B cell (primary cell): ENCODE measurements at regions not wholly inside any gene's neighbourhood (a gene's known extent, or its start where the extent isn't known, plus 50 kb on each side); places are given as distances from the start of the nearest gene placed in this dataset.

Source experiments
- ATAC-seq: fragments of 200-7000 bp; cut with Tn5 transposase; one replicate; pipeline ENCODE4 v1.10.0; 2021; ENCODE audit warnings: low read depth, mild to moderate bottlenecking, moderate number of reproducible peaks, moderate library complexity
- CTCF ChIA-PET: fragments of 350-600 bp; sonication (Branson Sonifier 250); formaldehyde crosslinking; loops from one replicate; lab custom pipeline; 2021; ENCODE audit warnings: antibody characterized with exemption, inconsistent platforms; lab: Charles Lee
- POLR2A ChIA-PET: fragments of 350-600 bp; sonication (Branson Sonifier 250); formaldehyde crosslinking; loops from one replicate; lab custom pipeline; 2021; ENCODE audit warnings: antibody characterized with exemption; lab: Charles Lee
- DNase-seq: peaks from one replicate; pipeline ENCODE4 v3.0.0; 2013
- H2AFZ ChIP-seq: 2 replicates; pipeline ENCODE4 v1.6.1; 2012; ENCODE audit warnings: mild to moderate bottlenecking, low read depth, low read length; ENCODE audit not compliant: insufficient read depth, poor library complexity, severe bottlenecking
- H3K27ac ChIP-seq, 2 donors: 1 replicate in 1 of 2; 2 replicates in 1 of 2; pipeline ENCODE4 v1.5.1; 2012 to 2013; ENCODE audit warnings: low read length in 2 of 2, mild to moderate bottlenecking in 2 of 2, moderate library complexity in 1 of 2
- H3K27me3 ChIP-seq, 4 experiments: fragments of 200-600 bp in 1 of 4; sonication (generic) in 1 of 4; replicated peaks in 1 of 4; 1 replicate in 2 of 4; 2 replicates in 2 of 4; pipeline versions ENCODE4 v1.6.1 to v1.7.0; 2013 to 2016; ENCODE audit warnings: low read length in 3 of 4, mild to moderate bottlenecking in 2 of 4, mixed read lengths in 1 of 4, moderate library complexity in 1 of 4; ENCODE audit not compliant: insufficient read depth in 4 of 4, control insufficient read depth in 3 of 4; ENCODE audit errors: control extremely low read depth in 1 of 4
- H3K36me3 ChIP-seq, 2 experiments: replicated peaks in 1 of 2; 1 replicate in 1 of 2; 2 replicates in 1 of 2; pipeline versions ENCODE4 v1.6.1 to v1.7.1; 2013; ENCODE audit warnings: low read length in 1 of 2; ENCODE audit not compliant: insufficient read depth in 2 of 2, control insufficient read depth in 1 of 2; ENCODE audit errors: control extremely low read depth in 1 of 2, extremely low read depth in 1 of 2
- H3K4me1 ChIP-seq, 2 donors: fragments of 200-600 bp in 1 of 2; sonication (generic) in 1 of 2; 1 replicate in 1 of 2; 2 replicates in 1 of 2; pipeline versions ENCODE4 v1.5.1 to v1.6.1; 2013 to 2017; ENCODE audit warnings: low read length in 2 of 2; ENCODE audit not compliant: control insufficient read depth in 2 of 2, insufficient read depth in 2 of 2
- H3K4me2 ChIP-seq: replicated peaks from 2 replicates; pipeline ENCODE3; 2012; ENCODE audit warnings: mild to moderate bottlenecking, low read depth, low read length; ENCODE audit not compliant: poor library complexity, severe bottlenecking
- H3K4me3 ChIP-seq, 5 experiments: fragments of 200-600 bp in 1 of 5; sonication (generic) in 1 of 5; 1 replicate in 3 of 5; 2 replicates in 2 of 5; pipeline versions ENCODE4 v1.5.1 to v1.7.0; 2011 to 2016; ENCODE audit warnings: low read length in 4 of 5, mild to moderate bottlenecking in 4 of 5, low read depth in 2 of 5, control low read depth in 1 of 5, moderate library complexity in 1 of 5; ENCODE audit not compliant: insufficient read depth in 1 of 5; ENCODE audit errors: control extremely low read depth in 1 of 5, extremely low read depth in 1 of 5
- H3K79me2 ChIP-seq: fragments of 200-600 bp; sonication (generic); one replicate; pipeline ENCODE4 v1.6.0; 2016; ENCODE audit warnings: low read length; ENCODE audit not compliant: control insufficient read depth, insufficient read depth
- H3K9ac ChIP-seq: fragments of 200-600 bp; sonication (generic); 2 replicates; pipeline ENCODE4 v1.6.1; 2017; ENCODE audit warnings: mild to moderate bottlenecking, low read length, moderate library complexity
- H3K9me3 ChIP-seq, 3 donors: one replicate each; pipeline versions ENCODE4 v1.6.1 to v1.7.1; 2013; ENCODE audit warnings: low read length in 2 of 3; ENCODE audit not compliant: control insufficient read depth in 2 of 3, insufficient read depth in 1 of 3; ENCODE audit errors: control extremely low read depth in 1 of 3
- H4K20me1 ChIP-seq: 2 replicates; pipeline ENCODE4 v1.6.0; 2012; ENCODE audit warnings: mild to moderate bottlenecking, low read length; ENCODE audit not compliant: insufficient read depth, control insufficient read depth, poor library complexity, severe bottlenecking
- H3K27ac Mint-ChIP-seq: one replicate; pipeline ENCODE4 v1.8.0; 2021; ENCODE audit warnings: mixed read lengths
- H3K27me3 Mint-ChIP-seq: one replicate; pipeline ENCODE4 v1.8.0; 2021; ENCODE audit warnings: mixed read lengths
- H3K4me1 Mint-ChIP-seq: one replicate; pipeline ENCODE4 v1.8.0; 2021; ENCODE audit warnings: mixed read lengths
- H3K4me3 Mint-ChIP-seq: one replicate; pipeline ENCODE4 v1.8.0; 2021; ENCODE audit warnings: mixed read lengths
- H3K9me3 Mint-ChIP-seq: one replicate; pipeline ENCODE4 v1.8.0; 2022; ENCODE audit warnings: mixed read lengths; ENCODE audit not compliant: insufficient read depth
- EZH2 ChIP-seq: IDR thresholded peaks from 2 replicates; pipeline ENCODE4 v1.6.1; 2012; ENCODE audit warnings: borderline replicate concordance, low read depth, mild to moderate bottlenecking, moderate library complexity, low read length; ENCODE audit not compliant: insufficient read depth, poor library complexity, severe bottlenecking
- WGBS: methylation state at CpG from one replicate; pipeline ENCODE4 v1.1.5; 2013; ENCODE audit warnings: missing lambda C conversion rate; ENCODE audit not compliant: insufficient coverage; 5-methylcytosine and 5-hydroxymethylcytosine counted together
- intact Hi-C: fragments of 100-400 bp; cut with micrococcal nuclease; formaldehyde crosslinking; loops from one replicate; pipeline ENCODE4 v1.10.0; 2022
- TF ChIP-seq, protein P1 (sequence below): fragments of 200-600 bp; IDR thresholded peaks from one replicate; pipeline ENCODE4 v1.8.0; 2022; ENCODE audit warnings: antibody characterized with exemption, mild to moderate bottlenecking

DNA sequence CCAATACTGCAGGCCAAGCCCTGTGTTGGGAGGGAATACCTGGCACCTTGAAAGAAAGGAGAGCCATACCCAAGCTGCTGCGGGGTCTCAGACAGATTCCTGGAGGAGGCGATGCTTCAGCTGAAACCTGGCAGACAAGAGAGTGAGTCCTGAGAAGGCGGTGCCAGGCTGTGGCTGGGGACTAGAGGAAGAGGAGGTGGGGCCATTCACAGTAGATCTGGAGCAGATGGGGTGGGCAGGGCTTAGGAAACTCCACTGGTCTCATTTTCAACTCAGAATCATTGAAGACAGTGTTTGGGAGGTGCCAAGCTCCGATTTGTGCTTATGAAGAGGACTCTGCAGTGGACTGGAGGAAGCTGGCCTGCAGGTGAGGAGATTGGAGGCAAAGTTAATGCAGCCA lies 236.3 kb upstream of the MKI67 start:
- ChIA-PET CTCF (no interaction called here), POLR2A (no interaction called here)
- Histone ChIP-seq H3K4me1 (no peaks in the 10 kb centered on the region), H4K20me1 (no peaks in the 10 kb centered on the region), H3K9me3 (peaks cover 0 to 10% (median 0%) of the 10 kb centered on the region in 3 donors), H3K4me3 (no peak overlapping the region), H3K27me3 (no peaks in the 10 kb centered on the region), H2AFZ (no peak overlapping the region), H3K4me2 (no peak overlapping the region), H3K36me3 (no peaks in the 10 kb centered on the region), H3K79me2 (no peaks in the 10 kb centered on the region), H3K27ac (no peak overlapping the region), H3K9ac (no peak overlapping the region)
- DNase-seq, result no peak
- intact Hi-C loops, result no loop called here
- no peaks in the 10 kb centered on the region for H3K27me3 Mint-ChIP-seq
- 82% methylated on average over 4 of the region's 4 CpGs for WGBS
- H3K4me3 Mint-ChIP-seq, result no peak overlapping the region
- H3K4me1 Mint-ChIP-seq, result no peaks in the 10 kb centered on the region
- no peak overlapping the region for H3K27ac Mint-ChIP-seq
- ATAC-seq, result no peak
- TF ChIP-seq, protein P1, sequence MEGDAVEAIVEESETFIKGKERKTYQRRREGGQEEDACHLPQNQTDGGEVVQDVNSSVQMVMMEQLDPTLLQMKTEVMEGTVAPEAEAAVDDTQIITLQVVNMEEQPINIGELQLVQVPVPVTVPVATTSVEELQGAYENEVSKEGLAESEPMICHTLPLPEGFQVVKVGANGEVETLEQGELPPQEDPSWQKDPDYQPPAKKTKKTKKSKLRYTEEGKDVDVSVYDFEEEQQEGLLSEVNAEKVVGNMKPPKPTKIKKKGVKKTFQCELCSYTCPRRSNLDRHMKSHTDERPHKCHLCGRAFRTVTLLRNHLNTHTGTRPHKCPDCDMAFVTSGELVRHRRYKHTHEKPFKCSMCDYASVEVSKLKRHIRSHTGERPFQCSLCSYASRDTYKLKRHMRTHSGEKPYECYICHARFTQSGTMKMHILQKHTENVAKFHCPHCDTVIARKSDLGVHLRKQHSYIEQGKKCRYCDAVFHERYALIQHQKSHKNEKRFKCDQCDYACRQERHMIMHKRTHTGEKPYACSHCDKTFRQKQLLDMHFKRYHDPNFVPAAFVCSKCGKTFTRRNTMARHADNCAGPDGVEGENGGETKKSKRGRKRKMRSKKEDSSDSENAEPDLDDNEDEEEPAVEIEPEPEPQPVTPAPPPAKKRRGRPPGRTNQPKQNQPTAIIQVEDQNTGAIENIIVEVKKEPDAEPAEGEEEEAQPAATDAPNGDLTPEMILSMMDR, result no peak
- no peak for TF ChIP-seq EZH2
- no peaks in the 10 kb centered on the region for H3K9me3 Mint-ChIP-seq

DNA sequence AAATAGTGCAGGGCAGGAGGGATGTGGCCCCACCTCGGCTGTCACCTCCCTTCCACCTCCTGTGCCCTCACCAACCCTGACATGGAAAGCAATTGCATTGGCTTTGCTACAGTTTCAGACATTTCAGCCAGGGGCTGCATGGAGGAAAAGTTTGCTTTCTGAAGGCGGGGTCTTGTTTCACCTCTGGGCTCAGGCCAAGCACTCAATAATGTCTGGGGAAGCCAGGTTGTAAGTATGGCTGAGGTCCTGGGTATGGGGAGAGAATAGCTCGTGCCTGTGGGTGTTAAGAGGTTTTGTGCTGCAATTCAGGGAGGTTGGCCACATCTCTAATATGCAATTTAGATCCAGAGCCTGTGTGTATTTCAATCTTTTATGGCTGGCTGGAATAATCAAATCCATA lies 238.4 kb upstream of the MKI67 start:
- Mint-ChIP-seq H3K4me3 (no peak overlapping the region), H3K4me1 (no peaks in the 10 kb centered on the region), H3K9me3 (no peaks in the 10 kb centered on the region), H3K27me3 (no peaks in the 10 kb centered on the region), H3K27ac (no peak overlapping the region)
- ATAC-seq, result no peak
- no peak for DNase-seq
- Histone ChIP-seq H3K4me1 (no peaks in the 10 kb centered on the region), H3K27ac (no peak overlapping the region), H3K4me3 (no peak overlapping the region), H3K36me3 (no peaks in the 10 kb centered on the region), H3K4me2 (no peak overlapping the region), H3K9ac (no peak overlapping the region), H3K9me3 (peaks cover 0 to 14% (median 0%) of the 10 kb centered on the region in 3 donors), H3K27me3 (no peaks in the 10 kb centered on the region), H4K20me1 (no peaks in the 10 kb centered on the region), H3K79me2 (no peaks in the 10 kb centered on the region), H2AFZ (no peak overlapping the region)
- intact Hi-C loops, result no loop called here
- POLR2A ChIA-PET, result no interaction called here
- no peak for TF ChIP-seq EZH2
- TF ChIP-seq, protein P1, result no peak
- 91% methylated on average over 1 of the region's 3 CpGs for WGBS
- CTCF ChIA-PET, result no interaction called here
